HL-60 (cell line): ENCODE measurements at regions not wholly inside any gene's neighbourhood (a gene's known extent, or its start where the extent isn't known, plus 50 kb on each side); places are given as distances from the start of the nearest gene placed in this dataset.

ENCODE experiments used
- DNase-seq, 2 experiments: peaks; one replicate each; pipeline ENCODE4 v3.0.0-alpha.2; 2010 to 2020; ENCODE audit warnings: low read depth in 1 of 2, low spot score in 1 of 2
- H3K27ac ChIP-seq: fragments of 250-450 bp; sonication (Bioruptor Pico); replicated peaks from 2 replicates; pipeline ENCODE4 v1.5.1; 2020; ENCODE audit warnings: mild to moderate bottlenecking, moderate library complexity
- H3K27me3 ChIP-seq: fragments of 250-450 bp; sonication (Bioruptor Pico); 2 replicates; pipeline ENCODE4 v1.5.1; 2021; ENCODE audit warnings: mild to moderate bottlenecking, moderate library complexity; ENCODE audit not compliant: insufficient read depth, poor library complexity, severe bottlenecking
- H3K4me3 ChIP-seq: replicated peaks from 2 replicates; pipeline ENCODE4 v1.5.1; 2011; ENCODE audit warnings: mild to moderate bottlenecking, control low read depth, low read length; ENCODE audit not compliant: insufficient read depth
- CTCF ChIP-seq: IDR thresholded peaks from one replicate; pipeline ENCODE4 v1.5.1; 2011; ENCODE audit warnings: low read length, control low read depth, inconsistent platforms; ENCODE audit not compliant: insufficient read depth
- GABPA ChIP-seq: IDR thresholded peaks from 2 replicates; pipeline ENCODE4 v1.6.1; 2012; ENCODE audit warnings: low read depth
- POLR2AphosphoS5 ChIP-seq: IDR thresholded peaks from 2 replicates; pipeline ENCODE4 v1.6.1; 2012; ENCODE audit warnings: low read depth
- SPI1 ChIP-seq: IDR thresholded peaks from 2 replicates; pipeline ENCODE4 v1.6.1; 2012; ENCODE audit warnings: low read depth, mild to moderate bottlenecking, borderline replicate concordance
- TF ChIP-seq, protein P1 (sequence below): IDR thresholded peaks from 2 replicates; pipeline ENCODE4 v1.6.1; 2012; ENCODE audit warnings: low read depth; ENCODE audit not compliant: insufficient replicate concordance

DNA sequence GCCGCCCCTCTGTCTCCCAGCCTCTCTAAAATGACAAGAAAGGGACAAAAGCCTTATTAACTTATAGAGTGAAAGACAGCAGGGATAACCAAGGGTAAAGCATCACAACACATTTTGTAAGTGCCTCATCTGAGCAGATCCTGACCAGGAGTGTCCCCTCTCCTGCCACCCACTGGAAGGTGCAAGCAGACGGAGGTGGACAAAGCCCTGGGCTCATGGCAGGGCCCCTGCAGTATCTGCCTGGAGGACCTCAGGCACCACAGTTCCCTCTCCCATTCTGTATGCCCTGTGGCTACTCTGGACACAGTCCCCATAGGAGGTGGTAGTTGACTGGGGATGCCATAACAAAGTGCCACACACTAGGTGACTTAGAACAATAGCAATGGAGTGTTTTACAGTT is 319.8 kb downstream of the GADD45G start:
- no peaks in the 10 kb centered on the region for H3K27me3 ChIP-seq
- no peak for DNase-seq
- TF ChIP-seq, protein P1, sequence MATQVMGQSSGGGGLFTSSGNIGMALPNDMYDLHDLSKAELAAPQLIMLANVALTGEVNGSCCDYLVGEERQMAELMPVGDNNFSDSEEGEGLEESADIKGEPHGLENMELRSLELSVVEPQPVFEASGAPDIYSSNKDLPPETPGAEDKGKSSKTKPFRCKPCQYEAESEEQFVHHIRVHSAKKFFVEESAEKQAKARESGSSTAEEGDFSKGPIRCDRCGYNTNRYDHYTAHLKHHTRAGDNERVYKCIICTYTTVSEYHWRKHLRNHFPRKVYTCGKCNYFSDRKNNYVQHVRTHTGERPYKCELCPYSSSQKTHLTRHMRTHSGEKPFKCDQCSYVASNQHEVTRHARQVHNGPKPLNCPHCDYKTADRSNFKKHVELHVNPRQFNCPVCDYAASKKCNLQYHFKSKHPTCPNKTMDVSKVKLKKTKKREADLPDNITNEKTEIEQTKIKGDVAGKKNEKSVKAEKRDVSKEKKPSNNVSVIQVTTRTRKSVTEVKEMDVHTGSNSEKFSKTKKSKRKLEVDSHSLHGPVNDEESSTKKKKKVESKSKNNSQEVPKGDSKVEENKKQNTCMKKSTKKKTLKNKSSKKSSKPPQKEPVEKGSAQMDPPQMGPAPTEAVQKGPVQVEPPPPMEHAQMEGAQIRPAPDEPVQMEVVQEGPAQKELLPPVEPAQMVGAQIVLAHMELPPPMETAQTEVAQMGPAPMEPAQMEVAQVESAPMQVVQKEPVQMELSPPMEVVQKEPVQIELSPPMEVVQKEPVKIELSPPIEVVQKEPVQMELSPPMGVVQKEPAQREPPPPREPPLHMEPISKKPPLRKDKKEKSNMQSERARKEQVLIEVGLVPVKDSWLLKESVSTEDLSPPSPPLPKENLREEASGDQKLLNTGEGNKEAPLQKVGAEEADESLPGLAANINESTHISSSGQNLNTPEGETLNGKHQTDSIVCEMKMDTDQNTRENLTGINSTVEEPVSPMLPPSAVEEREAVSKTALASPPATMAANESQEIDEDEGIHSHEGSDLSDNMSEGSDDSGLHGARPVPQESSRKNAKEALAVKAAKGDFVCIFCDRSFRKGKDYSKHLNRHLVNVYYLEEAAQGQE: no peak
- TF ChIP-seq CTCF (no peak), POLR2AphosphoS5 (no peak), GABPA (no peak), SPI1 (no peak)
- H3K27ac ChIP-seq: no peak overlapping the region
- no peak overlapping the region for H3K4me3 ChIP-seq

GRCh38 chr9:89926167-89926566 is 321.4 kb downstream of the GADD45G start:
- TF ChIP-seq, protein P1: no peak
- no peak for TF ChIP-seq CTCF
- no peak for TF ChIP-seq GABPA
- TF ChIP-seq SPI1: no peak
- no peak for TF ChIP-seq POLR2AphosphoS5

GRCh38 chr9:89926691-89927220 is 321.9 kb downstream of the GADD45G start:
- H3K27me3 ChIP-seq: no peaks in the 10 kb centered on the region
- TF ChIP-seq GABPA: no peak
- TF ChIP-seq SPI1: no peak
- no peak for TF ChIP-seq POLR2AphosphoS5
- TF ChIP-seq, protein P1: no peak
- TF ChIP-seq CTCF: no peak
- no peak for DNase-seq
- no peak overlapping the region for H3K4me3 ChIP-seq
- no peak overlapping the region for H3K27ac ChIP-seq

More at GRCh38 chr9:89926167-89926566, 321.4 kb downstream of the GADD45G start:
- Histone ChIP-seq H3K27ac (no peak overlapping the region), H3K27me3 (no peaks in the 10 kb centered on the region), H3K4me3 (no peak overlapping the region)
- no peak for DNase-seq
